T-helper 1 cell (primary cell): ENCODE measurements at regions not wholly inside any gene's neighbourhood (a gene's known extent, or its start where the extent isn't known, plus 50 kb on each side); places are given as distances from the start of the nearest gene placed in this dataset.

Source experiments
- DNase-seq, 5 donors: peaks; one replicate each; pipeline ENCODE4 v3.0.0-alpha.2; 2012 to 2020

DNA sequence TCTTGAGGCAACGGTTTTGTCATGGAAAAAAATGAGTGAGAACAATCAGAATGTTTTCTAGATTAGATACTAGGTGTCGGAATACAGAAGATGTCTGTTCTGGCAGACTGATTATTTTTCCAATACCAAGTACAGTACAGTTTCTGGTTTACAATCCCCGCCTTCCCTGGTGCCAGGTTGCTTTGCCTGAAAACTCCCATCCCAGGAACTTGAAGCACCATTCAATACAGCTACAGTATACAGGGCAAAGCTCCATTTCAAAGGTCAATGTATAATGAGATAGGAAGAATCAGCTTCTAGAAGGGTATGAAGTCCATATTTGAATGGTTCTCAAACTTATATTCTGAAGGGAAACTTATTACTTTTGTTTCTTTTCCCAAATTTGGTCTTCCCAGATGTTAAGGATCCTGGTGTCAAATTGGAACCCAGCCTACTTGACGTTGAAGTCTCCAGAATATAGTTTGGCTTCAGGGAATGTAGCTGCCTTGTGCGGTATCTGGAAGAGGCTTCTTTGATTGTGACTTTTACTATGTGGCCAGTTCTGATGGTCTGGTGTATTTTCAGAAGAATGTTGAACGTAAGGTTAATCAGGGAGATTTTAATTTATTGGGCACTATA is 238.0 kb upstream of the ATP2B1 start:
- no peak for DNase-seq

- DNase-seq = no peak
Measured at GRCh38 chr12:89945123-89945522, 236.5 kb upstream of the ATP2B1 start.

DNA sequence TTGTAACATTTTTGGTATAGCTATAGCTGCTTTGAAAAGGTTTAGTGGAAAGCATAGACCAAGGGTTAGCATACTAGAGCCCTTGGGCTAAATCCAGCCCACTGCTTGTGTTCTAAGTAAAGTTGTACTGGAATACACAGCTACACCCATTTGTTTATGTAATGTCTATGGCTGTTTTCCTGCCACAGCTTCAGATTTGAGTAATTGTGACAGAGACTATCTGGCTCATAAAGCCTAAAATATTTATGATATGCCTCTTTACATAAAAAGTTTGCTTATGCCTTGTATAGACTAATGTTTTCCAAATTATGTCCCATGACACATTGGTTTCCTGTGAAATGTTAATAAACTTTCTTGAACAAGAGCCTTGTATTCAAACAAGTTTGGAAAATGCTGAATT is 234.8 kb upstream of the ATP2B1 start:
- no peak for DNase-seq

DNA sequence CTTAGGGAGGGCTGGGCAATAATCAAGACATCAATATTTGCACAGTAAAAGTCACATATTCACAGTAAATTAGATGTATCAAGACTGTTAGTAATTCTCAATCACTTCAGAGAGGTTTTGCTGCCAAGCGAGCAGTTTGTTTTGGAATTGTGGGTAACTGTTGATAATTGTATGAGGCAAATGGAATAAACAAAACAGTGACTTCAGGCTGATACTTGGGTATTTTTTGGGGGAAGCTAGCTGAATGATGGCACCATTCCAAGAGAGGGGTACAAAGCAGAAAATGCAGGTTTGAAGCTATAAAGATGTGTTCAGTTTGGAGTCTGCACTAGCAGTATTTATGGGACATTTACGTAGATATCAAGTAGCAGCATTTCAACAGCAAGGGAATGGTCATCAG is 232.8 kb upstream of the ATP2B1 start:
- no peak for DNase-seq

DNA sequence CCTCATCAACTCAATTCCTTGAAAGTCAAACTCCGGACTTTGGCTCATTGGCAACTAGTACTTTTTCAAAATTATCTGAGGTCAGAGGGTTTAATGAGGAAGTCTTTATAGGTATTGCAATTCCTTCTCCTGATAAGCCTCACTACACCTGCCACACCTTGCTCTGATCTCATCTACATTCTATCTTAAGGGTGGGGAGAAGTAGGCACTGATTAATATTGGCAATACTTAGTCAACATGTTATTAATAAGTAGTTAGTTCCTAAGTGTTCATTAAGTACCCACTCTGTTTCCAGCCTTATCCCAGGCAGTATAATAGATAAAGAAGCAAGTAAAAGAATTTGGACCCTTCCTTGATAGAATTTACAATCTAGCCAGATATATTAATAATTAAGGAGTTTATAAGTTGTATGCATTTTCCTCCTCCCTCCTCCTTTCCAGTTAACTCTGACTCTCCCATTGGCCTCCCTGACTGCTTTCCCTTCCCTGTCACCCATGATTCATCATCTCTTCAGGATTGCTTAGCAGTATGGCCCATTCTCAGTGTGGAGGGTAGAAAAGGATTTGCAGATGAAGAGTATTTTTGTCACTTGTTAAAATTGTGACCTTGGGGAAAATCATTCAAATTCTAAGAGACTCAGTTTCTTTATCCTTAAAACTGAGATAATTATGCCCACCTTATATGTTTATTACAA is 231.0 kb upstream of the ATP2B1 start:
- DNase-seq = no peak

GRCh38 chr12:89936631-89937030 is 228.0 kb upstream of the ATP2B1 start:
- no peak for DNase-seq

DNA sequence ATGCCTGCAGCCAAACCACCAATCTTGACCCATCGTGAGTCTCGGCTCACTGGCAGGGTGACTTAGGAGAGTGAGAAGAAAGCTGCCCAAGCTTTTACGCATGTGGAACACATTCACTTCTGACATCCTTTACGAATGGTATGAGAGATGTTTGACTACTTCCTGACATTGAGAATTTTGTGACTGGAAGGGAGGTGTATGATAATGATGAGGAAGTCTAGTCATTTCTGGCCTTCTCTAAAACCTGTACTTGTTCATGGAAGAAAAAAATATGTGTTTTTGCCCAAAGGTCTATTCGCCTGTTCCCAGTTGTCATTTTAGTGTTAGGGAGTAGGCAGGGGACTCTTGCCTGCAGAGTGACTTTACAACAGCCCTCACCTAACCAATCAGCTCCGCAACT is 227.2 kb upstream of the ATP2B1 start:
- peak in 1 of 5 donors; percentile 68 for DNase-seq

DNA sequence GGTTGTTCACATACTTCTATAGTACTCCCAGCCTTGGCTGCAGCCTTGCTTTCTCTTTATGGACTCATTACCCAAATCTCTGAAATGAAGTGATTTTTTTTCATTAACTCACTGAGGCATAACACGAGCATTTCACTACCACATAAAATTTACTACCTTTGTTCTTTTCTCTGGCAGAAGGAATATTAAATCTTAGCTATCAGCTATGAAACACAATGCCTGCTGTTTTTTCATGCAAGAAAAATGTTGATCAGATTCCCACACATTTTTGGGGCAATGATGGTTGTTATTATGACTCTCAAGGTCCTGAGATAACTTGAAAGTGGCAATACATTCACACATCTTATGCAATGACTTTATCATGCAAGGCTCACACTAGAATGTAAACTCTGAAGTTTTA is 225.3 kb upstream of the ATP2B1 start:
- no peak for DNase-seq

- no peak for DNase-seq
Measured at GRCh38 chr12:89932954-89933353, 224.3 kb upstream of the ATP2B1 start.

DNA sequence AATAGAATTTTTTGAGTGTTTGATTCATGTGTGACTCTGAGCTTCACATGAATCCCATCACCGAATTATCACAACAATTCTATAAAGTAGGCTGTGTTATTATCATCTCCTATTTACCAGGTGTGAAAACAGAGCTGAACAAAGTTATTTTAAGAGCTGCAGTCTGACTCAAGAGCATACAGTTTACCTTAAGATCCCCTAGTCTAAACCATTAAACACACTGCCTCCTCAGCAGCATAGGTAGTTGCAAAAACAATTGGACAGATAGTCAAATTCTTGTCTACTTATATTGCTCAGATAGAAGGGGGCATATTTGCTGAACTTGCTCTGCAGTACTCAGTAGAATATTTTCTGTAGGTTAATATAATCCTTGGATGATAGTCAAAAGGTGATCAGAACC is 219.8 kb upstream of the ATP2B1 start:
- DNase-seq = no peak

DNA sequence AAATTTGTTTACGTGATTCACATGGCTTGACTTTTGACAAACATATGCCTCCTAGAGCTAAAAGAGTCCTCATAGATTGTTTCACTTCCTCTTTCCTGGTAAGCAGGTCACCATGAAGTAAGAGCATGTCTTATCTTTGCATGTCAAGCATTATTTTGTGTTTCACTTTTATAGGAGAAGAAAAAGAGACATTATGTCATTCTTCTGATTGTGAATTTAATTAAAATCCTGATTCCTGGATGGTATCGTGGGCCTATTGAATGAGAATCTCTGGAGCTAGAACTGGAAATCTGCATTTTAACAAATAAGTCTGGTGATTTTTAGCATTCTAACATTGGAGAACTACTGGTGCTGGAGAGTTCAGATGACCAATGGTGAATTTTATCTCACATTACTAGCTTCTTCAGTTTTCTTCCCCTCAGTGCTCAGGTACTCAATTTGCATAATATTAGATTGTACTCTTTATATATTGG is 218.6 kb upstream of the ATP2B1 start:
- peak in 1 of 5 donors; percentile 22 for DNase-seq

GRCh38 chr12:89924191-89924590 is 215.6 kb upstream of the ATP2B1 start:
- DNase-seq = no peak

- no peak for DNase-seq
Measured at GRCh38 chr12:89923091-89923490, 214.5 kb upstream of the ATP2B1 start.

GRCh38 chr12:89920866-89921265 is 212.2 kb upstream of the ATP2B1 start:
- DNase-seq = no peak

GRCh38 chr12:89919241-89919906 is 210.7 kb upstream of the ATP2B1 start:
- DNase-seq = no peak

DNA sequence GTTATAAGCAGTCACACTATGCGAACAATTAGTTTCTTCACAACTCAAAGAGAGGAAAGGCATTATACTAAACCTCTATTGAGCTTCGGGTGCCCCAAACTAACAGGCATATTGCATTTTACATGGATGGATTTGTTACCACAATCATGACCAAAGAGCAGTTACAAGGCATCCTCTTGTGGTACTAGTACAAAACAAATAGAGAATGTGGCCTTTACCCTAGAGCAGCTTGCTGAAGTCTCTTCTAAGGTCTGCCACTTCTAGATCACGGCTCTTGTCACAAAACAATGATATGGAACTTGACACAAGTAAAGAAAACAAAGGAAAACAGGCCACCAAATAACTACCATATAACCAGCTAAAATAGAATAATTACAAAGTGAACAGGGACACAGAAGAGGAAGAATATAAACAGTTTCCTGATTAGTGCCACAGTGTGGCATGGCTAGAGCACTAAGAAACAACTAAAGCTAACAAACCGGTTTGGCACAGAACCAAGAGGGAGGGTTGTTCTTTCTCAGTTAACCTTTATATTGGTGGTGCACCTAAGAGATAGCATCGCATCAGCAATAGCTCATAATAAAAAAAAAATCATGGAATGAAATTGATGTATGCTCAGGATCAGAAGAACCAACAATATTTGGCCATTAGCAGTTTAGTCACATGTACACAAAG is 209.7 kb upstream of the ATP2B1 start:
- DNase-seq = no peak

DNA sequence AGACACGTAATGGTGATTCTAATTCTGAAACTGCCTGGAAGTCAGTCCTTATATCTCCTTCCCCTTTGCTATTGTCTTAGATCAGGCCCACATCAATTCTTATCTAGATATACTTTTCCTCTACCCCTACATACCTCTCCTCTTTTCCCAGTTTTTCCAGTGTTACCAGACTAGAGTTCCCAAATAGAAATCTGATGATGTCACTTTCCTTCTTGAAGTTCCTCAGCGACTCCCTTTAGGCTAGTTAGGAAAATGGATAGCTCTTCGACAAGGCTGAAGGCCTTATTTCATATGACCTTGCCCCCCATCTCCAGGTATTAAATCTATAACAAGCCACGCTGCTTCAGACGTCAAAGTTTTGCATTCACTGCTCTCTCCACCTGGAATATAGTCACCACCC is 201.1 kb upstream of the ATP2B1 start:
- DNase-seq = no peak

GRCh38 chr12:89907659-89908058 is 199.0 kb upstream of the ATP2B1 start:
- no peak for DNase-seq

DNA sequence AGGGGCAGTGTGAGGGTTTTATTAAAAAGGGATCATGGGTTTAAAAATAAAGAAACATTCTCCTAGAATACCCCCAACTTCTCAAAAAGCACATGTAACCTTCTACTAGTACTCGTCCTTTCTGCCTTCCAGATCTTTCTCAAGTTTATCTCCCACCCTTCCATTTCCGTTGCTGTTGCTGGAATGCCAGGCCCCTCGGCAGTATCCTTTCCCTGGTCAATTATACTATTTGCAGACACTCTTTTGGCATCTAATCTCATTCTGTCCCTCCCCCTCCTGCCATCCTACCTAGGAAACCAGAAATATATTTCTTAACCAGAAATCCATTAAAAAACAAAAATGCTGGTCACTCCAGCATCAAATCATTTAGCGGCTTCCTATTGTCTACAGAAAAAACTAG is 198.2 kb upstream of the ATP2B1 start:
- DNase-seq = no peak

- no peak for DNase-seq
Measured at GRCh38 chr12:89906178-89906577, 197.5 kb upstream of the ATP2B1 start.

DNA sequence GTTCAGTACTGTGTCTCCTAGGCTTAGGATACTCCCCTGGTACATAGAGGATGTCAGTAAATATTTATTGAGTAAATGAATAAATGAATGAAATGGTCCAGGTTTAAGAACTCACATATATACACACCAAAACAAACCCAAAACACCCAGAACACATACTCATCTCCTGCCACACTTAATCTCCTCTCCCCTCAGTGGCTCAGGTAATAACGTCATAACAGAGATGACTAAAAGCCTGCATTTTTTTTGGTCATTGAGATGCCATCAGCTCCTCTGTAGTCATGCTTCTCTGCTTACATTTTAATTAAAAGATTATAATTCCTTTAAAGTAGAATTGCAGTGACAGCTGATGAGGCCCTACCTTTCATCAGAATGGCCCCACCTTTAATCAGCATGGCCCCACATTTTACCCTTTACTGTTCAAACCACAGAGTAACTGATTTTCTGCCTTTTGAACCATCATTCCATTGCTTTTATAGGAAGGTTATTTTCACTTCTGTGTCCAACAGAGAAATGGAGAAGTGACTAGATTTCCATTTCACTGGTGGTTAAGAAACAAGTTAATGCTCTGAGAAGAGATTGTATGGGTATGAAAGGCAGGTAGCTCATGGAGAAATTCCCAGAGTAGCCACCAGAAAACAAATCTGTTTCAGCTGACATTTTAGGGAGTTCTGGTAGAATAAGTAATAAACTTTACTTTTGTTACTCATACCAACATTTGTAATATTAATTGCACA is 193.4 kb upstream of the ATP2B1 start:
- DNase-seq = no peak

DNA sequence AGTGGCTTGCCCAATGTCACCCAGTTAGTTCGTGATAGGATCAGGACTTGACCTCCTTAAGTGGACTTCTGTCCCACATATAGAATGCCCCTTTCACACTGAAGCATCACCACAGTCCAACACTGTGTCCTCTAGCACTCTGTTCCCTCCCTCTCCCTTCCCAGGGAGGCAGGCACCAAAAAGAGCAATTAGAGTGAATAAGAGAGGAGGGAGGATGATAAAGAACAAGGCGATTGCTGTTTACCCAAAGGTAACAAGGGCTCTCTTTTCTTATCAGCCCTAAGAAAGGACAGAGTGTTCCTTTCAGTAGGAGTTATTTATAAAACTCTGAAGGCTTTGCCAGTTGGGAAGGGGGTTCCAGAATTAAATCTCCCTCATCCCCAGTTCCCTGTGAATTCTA is 192.7 kb upstream of the ATP2B1 start:
- DNase-seq = no peak

- DNase-seq = no peak
Measured at GRCh38 chr12:89899651-89900050, 191.0 kb upstream of the ATP2B1 start.
